ENCODE measurements at regions not wholly inside any gene's neighbourhood (a gene's known extent, or its start where the extent isn't known, plus 50 kb on each side); places are given as distances from the start of the nearest gene placed in this dataset.
A peak's percentile ranks its signal among the peaks of the same experiment; 100 is the strongest.

DNA sequence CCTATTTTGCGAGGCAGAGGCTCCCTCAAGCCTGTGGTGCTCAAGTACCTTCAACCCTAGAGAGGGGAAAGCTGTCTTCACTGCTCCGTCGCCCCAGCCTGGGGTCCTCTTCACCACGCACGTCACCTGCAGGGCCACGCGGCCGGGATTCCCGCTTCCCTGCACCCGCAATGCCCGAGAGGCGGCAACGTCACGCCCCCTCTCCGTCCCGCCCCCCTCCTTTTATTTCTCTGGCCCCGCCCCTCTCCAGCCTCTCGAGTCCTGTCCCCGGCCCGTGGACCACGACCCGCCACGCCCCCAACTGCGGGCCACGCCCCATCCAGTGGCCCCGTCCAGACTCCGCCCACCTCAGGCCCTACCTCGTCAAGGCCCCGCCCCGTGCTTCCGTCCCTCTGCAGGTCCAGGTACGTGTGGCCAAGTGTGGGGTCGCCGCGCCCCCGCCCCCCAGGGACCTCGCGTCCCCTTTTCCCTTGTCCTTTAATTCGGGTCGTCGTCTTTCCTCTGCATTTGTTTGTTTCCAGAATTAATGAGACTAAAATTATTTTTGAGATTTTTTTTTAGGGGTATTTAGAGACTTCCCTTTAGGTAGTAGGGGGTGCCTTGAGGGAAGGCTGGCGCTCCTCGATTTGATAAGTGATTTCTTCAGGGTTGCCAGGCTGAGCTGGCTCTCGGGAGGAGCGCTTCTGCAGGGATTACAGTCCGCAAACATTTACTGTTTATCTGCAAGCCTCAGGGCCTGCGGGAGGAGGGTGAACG lies 69.8 kb upstream of the BAIAP2L1 start (continued):
- TF ChIP-seq, protein P1, sequence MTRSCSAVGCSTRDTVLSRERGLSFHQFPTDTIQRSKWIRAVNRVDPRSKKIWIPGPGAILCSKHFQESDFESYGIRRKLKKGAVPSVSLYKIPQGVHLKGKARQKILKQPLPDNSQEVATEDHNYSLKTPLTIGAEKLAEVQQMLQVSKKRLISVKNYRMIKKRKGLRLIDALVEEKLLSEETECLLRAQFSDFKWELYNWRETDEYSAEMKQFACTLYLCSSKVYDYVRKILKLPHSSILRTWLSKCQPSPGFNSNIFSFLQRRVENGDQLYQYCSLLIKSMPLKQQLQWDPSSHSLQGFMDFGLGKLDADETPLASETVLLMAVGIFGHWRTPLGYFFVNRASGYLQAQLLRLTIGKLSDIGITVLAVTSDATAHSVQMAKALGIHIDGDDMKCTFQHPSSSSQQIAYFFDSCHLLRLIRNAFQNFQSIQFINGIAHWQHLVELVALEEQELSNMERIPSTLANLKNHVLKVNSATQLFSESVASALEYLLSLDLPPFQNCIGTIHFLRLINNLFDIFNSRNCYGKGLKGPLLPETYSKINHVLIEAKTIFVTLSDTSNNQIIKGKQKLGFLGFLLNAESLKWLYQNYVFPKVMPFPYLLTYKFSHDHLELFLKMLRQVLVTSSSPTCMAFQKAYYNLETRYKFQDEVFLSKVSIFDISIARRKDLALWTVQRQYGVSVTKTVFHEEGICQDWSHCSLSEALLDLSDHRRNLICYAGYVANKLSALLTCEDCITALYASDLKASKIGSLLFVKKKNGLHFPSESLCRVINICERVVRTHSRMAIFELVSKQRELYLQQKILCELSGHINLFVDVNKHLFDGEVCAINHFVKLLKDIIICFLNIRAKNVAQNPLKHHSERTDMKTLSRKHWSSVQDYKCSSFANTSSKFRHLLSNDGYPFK (CRISPR knock-in tag; IDR thresholded peaks at IDR 0.05; ENCODE audit: borderline replicate concordance), result no peak
- TF ChIP-seq U2AF2 (IDR thresholded peaks at IDR 0.05; ENCODE audit: low read depth, low read length), result no peak
- TF ChIP-seq MXI1 (IDR thresholded peaks at IDR 0.05; ENCODE audit: borderline replicate concordance, low read depth, low read length), result no peak
- no peak for TF ChIP-seq ZNF580 (CRISPR knock-in tag; IDR thresholded peaks at IDR 0.05; ENCODE audit: borderline replicate concordance, low read depth)
- TF ChIP-seq KIAA2018 (CRISPR knock-in tag; IDR thresholded peaks at IDR 0.05; ENCODE audit: borderline replicate concordance), result no peak
- no peak for TF ChIP-seq CCAR2 (optimal IDR thresholded peaks at IDR 0.05; ENCODE audit: low read depth, low read length)
- TF ChIP-seq ZNF263 (CRISPR knock-in tag; IDR thresholded peaks at IDR 0.05), result peak; percentile 57; the same call in 1 of the 2 replicates
- no peak for TF ChIP-seq ZXDC (CRISPR knock-in tag; IDR thresholded peaks at IDR 0.05)
- TF ChIP-seq ASH2L (IDR thresholded peaks at IDR 0.05; ENCODE audit: insufficient read length, low read depth, low read length), result no peak
- no peak for TF ChIP-seq SCMH1 (CRISPR knock-in tag; IDR thresholded peaks at IDR 0.05; ENCODE audit: borderline replicate concordance)

Measured in HepG2 (cell line).